HCT116 (cell line): ENCODE measurements at regions not wholly inside any gene's neighbourhood (a gene's known extent, or its start where the extent isn't known, plus 50 kb on each side); places are given as distances from the start of the nearest gene placed in this dataset.

ENCODE experiments used
- ATAC-seq: fragments of 200-7000 bp; cut with Tn5 transposase; 2 replicates; pipeline ENCODE4 v1.9.1; 2020; ENCODE audit warnings: mild to moderate bottlenecking, moderate library complexity
- BruUV-seq: library from RNA; stranded (reverse); fragments of 400-500 nt; replicated peaks from 2 replicates; lab custom pipeline; 2021; lab: Mats Ljungman, UMichigan
- CTCF ChIA-PET: fragments of 300-600 bp; sonication (Branson Sonifier 250); formaldehyde crosslinking; loops from one replicate; lab custom pipeline; 2021; ENCODE audit warnings: antibody characterized with exemption; lab: Charles Lee
- POLR2A ChIA-PET: fragments of 300-600, 350-600 bp; sonication (Branson Sonifier 250); formaldehyde crosslinking; loops from one replicate; lab custom pipeline; 2021; ENCODE audit warnings: antibody characterized with exemption; lab: Charles Lee
- RAD21 ChIA-PET, 2 experiments: fragments of 300-600 bp; sonication (Branson Sonifier 250); formaldehyde crosslinking; loops; one replicate each; lab custom pipeline; 2023; ENCODE audit warnings: low total read pairs in 2 of 2; ENCODE audit not compliant: uncharacterized antibody in 2 of 2, unreplicated experiment in 2 of 2, low non-redundant PET in 1 of 2; lab: Charles Lee
- DNase-seq: peaks from one replicate; pipeline ENCODE4 v3.0.0-alpha.2; 2010; ENCODE audit warnings: low read depth, low spot score
- H2AFZ ChIP-seq: fragments of 200-600 bp; shearing (Covaris generic), sonication (generic); 2 replicates; pipeline ENCODE4 v1.6.1; 2017; ENCODE audit warnings: low read depth, mixed run types, mixed read lengths, antibody characterized with exemption, low read length; ENCODE audit not compliant: poor library complexity, severe bottlenecking
- H3K27ac ChIP-seq: 2 replicates; pipeline ENCODE4 v1.5.1; 2012; ENCODE audit warnings: low read depth, low read length
- H3K27me3 ChIP-seq: fragments of 200-600 bp; sonication (generic); 2 replicates; pipeline ENCODE4 v1.6.1; 2016; ENCODE audit warnings: mixed run types, low read length, mixed read lengths; ENCODE audit not compliant: insufficient read depth
- H3K36me3 ChIP-seq, 2 experiments: fragments of 200-500 bp in 1 of 2; fragments of 200-600 bp in 1 of 2; sonication (Bioruptor generic) in 1 of 2; sonication (generic) in 1 of 2; 2 replicates each; pipeline versions ENCODE4 v1.5.1 to v1.6.1; 2014 to 2016; ENCODE audit warnings: low read length in 2 of 2, inconsistent platforms in 1 of 2, mixed read lengths in 1 of 2, mixed run types in 1 of 2; ENCODE audit not compliant: insufficient read depth in 2 of 2, control insufficient read depth in 1 of 2
- H3K4me1 ChIP-seq, 2 experiments: fragments of 200-600 bp in 1 of 2; sonication (generic) in 1 of 2; 2 replicates each; pipeline versions ENCODE4 v1.5.1 to v1.6.1; 2012 to 2017; ENCODE audit warnings: low read length in 2 of 2, inconsistent platforms in 1 of 2, mild to moderate bottlenecking in 1 of 2, mixed read lengths in 1 of 2, mixed run types in 1 of 2, moderate library complexity in 1 of 2; ENCODE audit not compliant: insufficient read depth in 2 of 2, control insufficient read depth in 1 of 2
- H3K4me2 ChIP-seq: fragments of 200-600 bp; sonication (generic); 2 replicates; pipeline ENCODE4 v1.6.1; 2017; ENCODE audit warnings: mixed run types, low read length, mixed read lengths
- H3K4me3 ChIP-seq, 2 experiments: fragments of 200-600 bp in 1 of 2; sonication (generic) in 1 of 2; replicated peaks in 1 of 2; 2 replicates each; pipeline ENCODE4 v1.5.1; 2011 to 2016; ENCODE audit warnings: low read length in 2 of 2, control low read depth in 1 of 2, low read depth in 1 of 2, mild to moderate bottlenecking in 1 of 2, mixed read lengths in 1 of 2, mixed run types in 1 of 2
- H3K79me2 ChIP-seq: fragments of 200-600 bp; sonication (generic); 2 replicates; pipeline ENCODE4 v1.6.1; 2017; ENCODE audit warnings: mild to moderate bottlenecking, mixed run types, low read length, moderate library complexity, mixed read lengths; ENCODE audit not compliant: insufficient read depth
- H3K9ac ChIP-seq: fragments of 200-600 bp; sonication (generic); 2 replicates; pipeline ENCODE4 v1.6.1; 2016; ENCODE audit warnings: low read length, mixed read lengths
- H3K9me2 ChIP-seq: fragments of 200-600 bp; sonication (generic), shearing (Covaris generic); 2 replicates; pipeline ENCODE4 v1.6.1; 2017; ENCODE audit warnings: mixed run types, mild to moderate bottlenecking, moderate library complexity; ENCODE audit not compliant: insufficient read depth
- H3K9me3 ChIP-seq, 2 experiments: fragments of 200-500 bp in 1 of 2; fragments of 200-600 bp in 1 of 2; sonication (Bioruptor generic) in 1 of 2; sonication (generic) in 1 of 2; 2 replicates each; pipeline ENCODE4 v1.6.1; 2014 to 2017; ENCODE audit warnings: low read length in 2 of 2, mixed read lengths in 2 of 2, inconsistent platforms in 1 of 2, low read depth in 1 of 2, mild to moderate bottlenecking in 1 of 2, mixed run types in 1 of 2, moderate library complexity in 1 of 2; ENCODE audit not compliant: control insufficient read depth in 1 of 2, insufficient read depth in 1 of 2
- H4K20me1 ChIP-seq: fragments of 200-600 bp; sonication (generic), shearing (Covaris generic); 2 replicates; pipeline ENCODE4 v1.6.1; 2017; ENCODE audit warnings: mixed run types, mild to moderate bottlenecking, moderate library complexity; ENCODE audit not compliant: insufficient read depth
- CEBPB ChIP-seq: IDR thresholded peaks from 2 replicates; pipeline ENCODE4 v1.6.1; 2012; ENCODE audit warnings: low read depth
- EZH2 ChIP-seq: fragments of 200-600 bp; sonication (generic); IDR thresholded peaks from 2 replicates; pipeline ENCODE4 v1.6.1; 2017; ENCODE audit warnings: antibody characterized with exemption, mixed run types
- FOSL1 ChIP-seq: IDR thresholded peaks from 2 replicates; pipeline ENCODE4 v1.6.1; 2012; ENCODE audit warnings: low read depth
- JUND ChIP-seq: IDR thresholded peaks from 2 replicates; pipeline ENCODE4 v1.6.1; 2012
- POLR2A ChIP-seq: IDR thresholded peaks from 2 replicates; pipeline ENCODE4 v1.7.0; 2011; ENCODE audit warnings: borderline replicate concordance; ENCODE audit not compliant: insufficient read depth, insufficient read length; ENCODE audit errors: extremely low read depth
- POLR2AphosphoS5 ChIP-seq: IDR thresholded peaks from 2 replicates; pipeline ENCODE4 v1.6.1; 2011; ENCODE audit warnings: mild to moderate bottlenecking, low read depth, low read length, moderate library complexity
- SIN3A ChIP-seq: IDR thresholded peaks from 2 replicates; pipeline ENCODE4 v1.6.1; 2012; ENCODE audit warnings: low read depth
- SRF ChIP-seq: IDR thresholded peaks from 2 replicates; pipeline ENCODE4 v1.6.1; 2012; ENCODE audit warnings: low read depth
- YY1 ChIP-seq: IDR thresholded peaks from 2 replicates; pipeline ENCODE4 v1.6.1; 2011; ENCODE audit warnings: low read length, low read depth, moderate library complexity, mild to moderate bottlenecking; ENCODE audit not compliant: insufficient replicate concordance; ENCODE audit errors: extremely low read depth
- ZFX ChIP-seq: fragments of 450-650 bp; IDR thresholded peaks from 2 replicates; pipeline ENCODE4 v1.6.1; 2017
- intact Hi-C: fragments of 100-400 bp; cut with micrococcal nuclease; formaldehyde crosslinking; loops from 2 replicates; pipeline ENCODE4 v1.10.0; 2022
- TF ChIP-seq, protein P1 (sequence below): IDR thresholded peaks from 2 replicates; pipeline ENCODE4 v1.6.1; 2012
- TF ChIP-seq, protein P2 (sequence below), 3 experiments: fragments of 200-600 bp in 1 of 3; sonication (generic) in 1 of 3; IDR thresholded peaks in 2 of 3; conservative IDR thresholded peaks in 1 of 3; 2 replicates each; pipeline ENCODE4 v1.5.1; 2012 to 2017; ENCODE audit warnings: low read depth in 2 of 3, low read length in 2 of 3, antibody characterized with exemption in 1 of 3, borderline replicate concordance in 1 of 3, control low read depth in 1 of 3, mild to moderate bottlenecking in 1 of 3, mixed read lengths in 1 of 3, mixed run types in 1 of 3, moderate library complexity in 1 of 3; ENCODE audit not compliant: insufficient read depth in 1 of 3
- TF ChIP-seq, protein P3 (sequence below): IDR thresholded peaks from 2 replicates; pipeline ENCODE4 v1.6.1; 2011; ENCODE audit warnings: mild to moderate bottlenecking, low read length, moderate library complexity; ENCODE audit not compliant: insufficient replicate concordance; ENCODE audit errors: extremely low read depth

GRCh38 chr5:98163796-98164493 is 609.5 kb upstream of the RGMB start:
- no peaks in the 10 kb centered on the region for H3K4me1 ChIP-seq
- TF ChIP-seq YY1 = no peak
- TF ChIP-seq, protein P1, sequence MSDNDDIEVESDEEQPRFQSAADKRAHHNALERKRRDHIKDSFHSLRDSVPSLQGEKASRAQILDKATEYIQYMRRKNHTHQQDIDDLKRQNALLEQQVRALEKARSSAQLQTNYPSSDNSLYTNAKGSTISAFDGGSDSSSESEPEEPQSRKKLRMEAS = no peak
- TF ChIP-seq FOSL1 = no peak
- no peak for TF ChIP-seq EZH2
- TF ChIP-seq, protein P2, sequence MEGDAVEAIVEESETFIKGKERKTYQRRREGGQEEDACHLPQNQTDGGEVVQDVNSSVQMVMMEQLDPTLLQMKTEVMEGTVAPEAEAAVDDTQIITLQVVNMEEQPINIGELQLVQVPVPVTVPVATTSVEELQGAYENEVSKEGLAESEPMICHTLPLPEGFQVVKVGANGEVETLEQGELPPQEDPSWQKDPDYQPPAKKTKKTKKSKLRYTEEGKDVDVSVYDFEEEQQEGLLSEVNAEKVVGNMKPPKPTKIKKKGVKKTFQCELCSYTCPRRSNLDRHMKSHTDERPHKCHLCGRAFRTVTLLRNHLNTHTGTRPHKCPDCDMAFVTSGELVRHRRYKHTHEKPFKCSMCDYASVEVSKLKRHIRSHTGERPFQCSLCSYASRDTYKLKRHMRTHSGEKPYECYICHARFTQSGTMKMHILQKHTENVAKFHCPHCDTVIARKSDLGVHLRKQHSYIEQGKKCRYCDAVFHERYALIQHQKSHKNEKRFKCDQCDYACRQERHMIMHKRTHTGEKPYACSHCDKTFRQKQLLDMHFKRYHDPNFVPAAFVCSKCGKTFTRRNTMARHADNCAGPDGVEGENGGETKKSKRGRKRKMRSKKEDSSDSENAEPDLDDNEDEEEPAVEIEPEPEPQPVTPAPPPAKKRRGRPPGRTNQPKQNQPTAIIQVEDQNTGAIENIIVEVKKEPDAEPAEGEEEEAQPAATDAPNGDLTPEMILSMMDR (IDR thresholded peaks at IDR 0.05 in 2 of 3, conservative IDR thresholded peaks at IDR 0.05 in 1 of 3; ENCODE audit: borderline replicate concordance in 1 of 3, insufficient read depth in 1 of 3, low read depth in 2 of 3, low read length in 2 of 3) = no peak
- no peak for TF ChIP-seq POLR2AphosphoS5
- no peak for TF ChIP-seq SIN3A
- TF ChIP-seq ZFX = no peak
- TF ChIP-seq CEBPB = no peak
- TF ChIP-seq POLR2A = no peak
- TF ChIP-seq JUND = no peak
- no peak for TF ChIP-seq SRF
- TF ChIP-seq, protein P3, sequence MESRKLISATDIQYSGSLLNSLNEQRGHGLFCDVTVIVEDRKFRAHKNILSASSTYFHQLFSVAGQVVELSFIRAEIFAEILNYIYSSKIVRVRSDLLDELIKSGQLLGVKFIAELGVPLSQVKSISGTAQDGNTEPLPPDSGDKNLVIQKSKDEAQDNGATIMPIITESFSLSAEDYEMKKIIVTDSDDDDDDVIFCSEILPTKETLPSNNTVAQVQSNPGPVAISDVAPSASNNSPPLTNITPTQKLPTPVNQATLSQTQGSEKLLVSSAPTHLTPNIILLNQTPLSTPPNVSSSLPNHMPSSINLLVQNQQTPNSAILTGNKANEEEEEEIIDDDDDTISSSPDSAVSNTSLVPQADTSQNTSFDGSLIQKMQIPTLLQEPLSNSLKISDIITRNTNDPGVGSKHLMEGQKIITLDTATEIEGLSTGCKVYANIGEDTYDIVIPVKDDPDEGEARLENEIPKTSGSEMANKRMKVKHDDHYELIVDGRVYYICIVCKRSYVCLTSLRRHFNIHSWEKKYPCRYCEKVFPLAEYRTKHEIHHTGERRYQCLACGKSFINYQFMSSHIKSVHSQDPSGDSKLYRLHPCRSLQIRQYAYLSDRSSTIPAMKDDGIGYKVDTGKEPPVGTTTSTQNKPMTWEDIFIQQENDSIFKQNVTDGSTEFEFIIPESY = no peak
- ATAC-seq (no peak), DNase-seq (no peak)
- H3K4me3 ChIP-seq = no peak overlapping the region
- H3K9me2 ChIP-seq = no peaks in the 10 kb centered on the region
- no peaks in the 10 kb centered on the region for H3K79me2 ChIP-seq
- no peak overlapping the region for H3K4me2 ChIP-seq
- intact Hi-C loops = no loop called here
- ChIA-PET POLR2A (no interaction called here), CTCF (no interaction called here), RAD21 (no interaction called here)
- BruUV-seq = no TSS peak
- no peak overlapping the region for H3K9ac ChIP-seq
- H3K27me3 ChIP-seq = no peaks in the 10 kb centered on the region
- H3K36me3 ChIP-seq = no peaks in the 10 kb centered on the region
- no peaks in the 10 kb centered on the region for H4K20me1 ChIP-seq
- H3K27ac ChIP-seq = no peak overlapping the region
- no peak overlapping the region for H2AFZ ChIP-seq
- no peaks in the 10 kb centered on the region for H3K9me3 ChIP-seq
